Right atrium auricular region (tissue), 2 donors: ENCODE measurements at regions not wholly inside any gene's neighbourhood (a gene's known extent, or its start where the extent isn't known, plus 50 kb on each side); places are given as distances from the start of the nearest gene placed in this dataset.

Experiments
- DNase-seq: peaks from one replicate; pipeline ENCODE4 v3.0.0-alpha.2; 2019; ENCODE audit warnings: low spot score
- H3K27ac ChIP-seq, 2 donors: fragments of 200-600 bp; sonication (generic); 1 replicate in 1 of 2; 2 replicates in 1 of 2; pipeline ENCODE4 v1.5.1; 2016 to 2019
- H3K27me3 ChIP-seq, 2 donors: fragments of 200-600 bp; sonication (generic); one replicate each; pipeline versions ENCODE4 v1.5.1 to v1.6.0; 2017 to 2019
- H3K36me3 ChIP-seq: fragments of 200-600 bp; sonication (generic); one replicate; pipeline ENCODE4 v1.5.1; 2016
- H3K4me1 ChIP-seq, 2 donors: fragments of 200-600 bp; sonication (generic); one replicate each; pipeline versions ENCODE4 v1.5.1 to v1.6.0; 2017 to 2019
- H3K4me3 ChIP-seq, 2 donors: fragments of 200-600 bp; sonication (generic); 1 replicate in 1 of 2; 2 replicates in 1 of 2; pipeline ENCODE4 v1.5.1; 2017 to 2019; ENCODE audit warnings: mild to moderate bottlenecking in 1 of 2, moderate library complexity in 1 of 2
- H3K9me3 ChIP-seq, 2 donors: fragments of 200-600 bp; sonication (generic); one replicate each; pipeline ENCODE4 v1.5.1; 2019
- CTCF ChIP-seq, 2 donors: fragments of 200-600 bp; sonication (generic); IDR thresholded peaks; one replicate each; pipeline ENCODE4 v1.5.1; 2019; ENCODE audit warnings: antibody characterized with exemption in 2 of 2

DNA sequence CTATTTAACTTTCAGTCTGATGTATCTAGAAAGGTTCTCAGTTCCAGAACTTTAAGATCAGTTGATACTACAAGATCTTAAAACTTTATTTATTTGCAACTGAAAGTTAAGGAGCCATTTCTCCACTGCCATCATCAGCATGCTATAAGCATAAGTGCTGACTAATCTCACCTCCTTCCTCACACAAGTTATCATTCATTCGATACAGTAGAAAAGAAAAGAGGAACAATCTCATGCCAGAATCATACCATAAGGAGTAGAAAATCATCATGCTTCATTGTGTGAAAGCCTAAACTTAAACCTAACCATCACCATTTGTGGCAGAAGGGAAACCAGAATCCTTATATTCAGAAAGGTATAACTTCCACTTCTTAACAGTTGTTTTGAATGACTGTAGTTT, 176.6 kb upstream of the NRXN1 start:
- no peaks in the 10 kb centered on the region for H3K36me3 ChIP-seq
- H3K4me3 ChIP-seq, result no peak overlapping the region
- no peaks in the 10 kb centered on the region for H3K27me3 ChIP-seq
- no peak overlapping the region for H3K27ac ChIP-seq
- H3K4me1 ChIP-seq, result no peaks in the 10 kb centered on the region
- no peak for TF ChIP-seq CTCF (IDR thresholded peaks at IDR 0.05)
- DNase-seq, result no peak
- H3K9me3 ChIP-seq, result no peaks in the 10 kb centered on the region

GRCh38 chr2:51201295-51201694, 169.4 kb upstream of the NRXN1 start:
- TF ChIP-seq CTCF (IDR thresholded peaks at IDR 0.05), result no peak
- no peaks in the 10 kb centered on the region for H3K9me3 ChIP-seq
- no peak for DNase-seq
- no peak overlapping the region for H3K4me3 ChIP-seq
- H3K4me1 ChIP-seq, result no peaks in the 10 kb centered on the region
- no peaks in the 10 kb centered on the region for H3K27me3 ChIP-seq
- no peak overlapping the region for H3K27ac ChIP-seq
- no peaks in the 10 kb centered on the region for H3K36me3 ChIP-seq

- TF ChIP-seq CTCF (IDR thresholded peaks at IDR 0.05), result no peak
Observed at GRCh38 chr2:51194656-51195055, 162.7 kb upstream of the NRXN1 start.

GRCh38 chr2:51170273-51170672, 138.3 kb upstream of the NRXN1 start:
- TF ChIP-seq CTCF (IDR thresholded peaks at IDR 0.05), result no peak
- H3K27ac ChIP-seq, result no peak overlapping the region
- no peaks in the 10 kb centered on the region for H3K4me1 ChIP-seq
- H3K9me3 ChIP-seq, result no peaks in the 10 kb centered on the region
- no peak for DNase-seq
- no peaks in the 10 kb centered on the region for H3K36me3 ChIP-seq
- H3K4me3 ChIP-seq, result no peak overlapping the region
- no peaks in the 10 kb centered on the region for H3K27me3 ChIP-seq

More at GRCh38 chr2:51194656-51195055, 162.7 kb upstream of the NRXN1 start:
- Histone ChIP-seq H3K4me1 (no peaks in the 10 kb centered on the region), H3K4me3 (no peak overlapping the region), H3K9me3 (peaks cover 0 to 11% of the 10 kb centered on the region in 2 donors), H3K36me3 (no peaks in the 10 kb centered on the region), H3K27ac (no peak overlapping the region), H3K27me3 (no peaks in the 10 kb centered on the region)
- DNase-seq, result no peak

DNA sequence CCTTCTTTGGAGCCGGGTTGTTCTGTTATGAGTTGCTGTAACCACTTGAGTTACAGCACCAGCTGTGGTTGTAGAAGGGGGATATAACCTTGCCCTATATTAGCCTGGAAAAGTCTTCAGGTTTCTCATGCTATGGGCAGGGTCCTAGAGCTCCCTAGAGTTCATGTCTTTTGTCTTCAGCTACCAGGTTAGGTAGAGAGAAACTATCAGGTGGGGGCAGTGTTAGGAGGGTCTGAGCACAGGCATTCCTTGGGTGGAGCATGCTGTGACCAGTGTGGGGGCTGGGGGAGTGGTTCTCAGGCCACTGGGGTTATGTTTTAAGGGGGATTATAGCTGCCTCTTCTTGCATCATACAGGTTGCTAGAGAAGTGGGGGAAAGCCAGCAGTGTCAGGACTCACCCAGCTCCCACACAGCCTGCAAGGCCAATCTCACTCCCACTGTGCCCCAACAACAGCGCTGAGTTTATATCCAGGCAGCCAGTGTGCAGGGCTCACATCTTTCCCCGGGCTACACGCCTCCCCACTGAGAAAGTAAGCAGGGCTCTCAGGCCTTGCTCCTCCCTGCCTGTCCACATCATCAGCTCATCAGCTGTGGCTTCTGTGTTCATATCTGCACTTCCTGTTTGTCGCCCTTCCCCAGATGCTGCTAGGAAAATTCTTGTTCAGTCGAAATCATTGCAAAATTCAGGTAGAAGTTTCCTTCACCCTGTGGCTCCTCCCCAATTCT, 133.8 kb upstream of the NRXN1 start:
- no peaks in the 10 kb centered on the region for H3K36me3 ChIP-seq
- no peak for DNase-seq

More for the DNA sequence above, 133.8 kb upstream of the NRXN1 start:
- H3K9me3 ChIP-seq, result no peaks in the 10 kb centered on the region
- H3K4me1 ChIP-seq, result no peaks in the 10 kb centered on the region
- H3K27ac ChIP-seq, result no peak overlapping the region
- TF ChIP-seq CTCF (IDR thresholded peaks at IDR 0.05), result no peak
- H3K27me3 ChIP-seq, result no peaks in the 10 kb centered on the region
- no peak overlapping the region for H3K4me3 ChIP-seq
